Fibroblast of villous mesenchyme (primary cell): ENCODE measurements at regions not wholly inside any gene's neighbourhood (a gene's known extent, or its start where the extent isn't known, plus 50 kb on each side); places are given as distances from the start of the nearest gene placed in this dataset.

Source experiments
- DNase-seq: peaks from one replicate; pipeline ENCODE4 v3.0.0-alpha.2; 2010; ENCODE audit warnings: low read depth
- H3K4me3 ChIP-seq: 2 replicates; pipeline ENCODE4 v1.5.1; 2011; ENCODE audit warnings: low read depth, mild to moderate bottlenecking, low read length
- TF ChIP-seq, protein P1 (sequence below): IDR thresholded peaks from 2 replicates; pipeline ENCODE4 v1.5.1; 2012; ENCODE audit warnings: low read depth, mild to moderate bottlenecking, low read length; ENCODE audit not compliant: insufficient read depth

DNA sequence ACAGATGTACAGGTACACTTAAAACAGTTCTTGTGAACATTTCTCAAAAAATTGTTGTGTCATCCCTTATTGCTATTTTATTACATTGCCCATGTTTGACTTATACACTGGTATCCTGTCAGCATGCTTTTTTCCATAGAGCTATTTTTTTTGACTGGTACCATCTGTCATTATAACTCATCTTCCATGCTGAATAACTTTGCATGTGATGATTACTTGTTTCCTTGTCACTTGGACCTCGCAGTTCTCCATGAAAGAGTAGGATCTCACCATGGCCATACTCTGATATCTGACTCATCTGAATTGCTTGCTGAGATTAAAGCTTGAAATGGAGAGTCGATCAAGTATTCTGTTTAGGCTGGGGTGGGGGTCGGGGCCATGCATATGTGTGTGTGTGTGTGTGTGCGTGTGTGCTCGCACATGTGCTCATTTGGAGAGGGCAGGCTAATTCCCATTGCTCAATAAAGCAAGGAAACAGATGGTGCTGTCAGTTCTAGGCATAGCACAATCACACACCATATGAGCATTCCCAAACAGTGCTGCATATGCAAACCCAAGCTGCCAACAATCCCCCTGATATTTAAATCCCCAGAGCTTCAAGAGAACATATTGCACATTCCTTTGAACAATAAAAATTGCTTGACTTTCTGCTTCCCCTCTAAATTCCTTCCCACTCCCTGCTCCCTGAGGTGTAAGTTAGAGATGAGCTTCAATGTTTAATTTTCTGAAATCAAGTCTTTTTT, 62.9 kb downstream of the NHLRC3 start:
- no peak for DNase-seq
- no peak overlapping the region for H3K4me3 ChIP-seq
- TF ChIP-seq, protein P1, sequence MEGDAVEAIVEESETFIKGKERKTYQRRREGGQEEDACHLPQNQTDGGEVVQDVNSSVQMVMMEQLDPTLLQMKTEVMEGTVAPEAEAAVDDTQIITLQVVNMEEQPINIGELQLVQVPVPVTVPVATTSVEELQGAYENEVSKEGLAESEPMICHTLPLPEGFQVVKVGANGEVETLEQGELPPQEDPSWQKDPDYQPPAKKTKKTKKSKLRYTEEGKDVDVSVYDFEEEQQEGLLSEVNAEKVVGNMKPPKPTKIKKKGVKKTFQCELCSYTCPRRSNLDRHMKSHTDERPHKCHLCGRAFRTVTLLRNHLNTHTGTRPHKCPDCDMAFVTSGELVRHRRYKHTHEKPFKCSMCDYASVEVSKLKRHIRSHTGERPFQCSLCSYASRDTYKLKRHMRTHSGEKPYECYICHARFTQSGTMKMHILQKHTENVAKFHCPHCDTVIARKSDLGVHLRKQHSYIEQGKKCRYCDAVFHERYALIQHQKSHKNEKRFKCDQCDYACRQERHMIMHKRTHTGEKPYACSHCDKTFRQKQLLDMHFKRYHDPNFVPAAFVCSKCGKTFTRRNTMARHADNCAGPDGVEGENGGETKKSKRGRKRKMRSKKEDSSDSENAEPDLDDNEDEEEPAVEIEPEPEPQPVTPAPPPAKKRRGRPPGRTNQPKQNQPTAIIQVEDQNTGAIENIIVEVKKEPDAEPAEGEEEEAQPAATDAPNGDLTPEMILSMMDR: no peak

DNA sequence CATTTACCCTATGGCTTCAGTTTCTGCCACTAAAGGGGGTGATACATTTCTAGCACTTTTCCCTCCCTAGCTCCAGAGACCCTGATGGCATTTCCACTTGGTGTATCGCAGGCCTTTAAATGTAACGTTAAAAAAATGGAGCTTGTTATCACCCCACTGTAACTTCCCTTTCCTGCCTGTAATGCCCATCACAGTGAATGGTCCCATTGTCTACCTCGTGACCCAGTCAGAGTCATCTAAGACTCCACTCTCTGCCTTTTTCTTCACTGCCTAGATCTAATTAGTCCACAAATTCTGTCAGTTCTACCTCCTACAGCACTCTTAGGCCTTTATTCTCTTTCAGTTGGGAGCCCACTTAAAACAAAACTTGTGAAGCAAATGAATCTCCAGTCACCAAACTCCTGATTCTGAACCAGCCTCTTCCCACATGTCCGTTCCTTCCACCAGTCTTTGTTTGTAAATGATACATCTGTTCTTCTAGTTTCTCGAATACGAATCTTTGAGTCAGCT, 64.8 kb downstream of the NHLRC3 start:
- no peak for DNase-seq
- no peak overlapping the region for H3K4me3 ChIP-seq
- TF ChIP-seq, protein P1: no peak

DNA sequence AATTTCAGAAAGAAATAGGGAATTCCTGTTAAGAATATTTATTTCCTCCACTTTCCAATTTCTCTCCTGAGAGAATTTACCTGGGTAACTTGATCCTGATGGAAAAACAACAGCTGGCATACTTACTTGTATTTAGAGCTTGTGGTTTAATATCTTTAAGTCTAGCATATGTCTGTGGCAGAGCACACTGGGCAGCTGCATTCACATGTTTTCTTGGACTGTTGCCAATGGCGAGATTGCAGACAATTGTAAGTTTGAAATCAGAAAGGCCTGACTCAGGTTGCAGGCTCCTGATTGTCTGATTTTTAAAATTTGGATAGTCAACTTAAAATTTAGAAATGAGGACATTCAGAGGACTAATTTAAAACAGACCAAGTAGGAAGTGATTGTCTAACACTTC, 66.9 kb downstream of the NHLRC3 start:
- peak; percentile 7 for DNase-seq
- no peak overlapping the region for H3K4me3 ChIP-seq
- TF ChIP-seq, protein P1: no peak

DNA sequence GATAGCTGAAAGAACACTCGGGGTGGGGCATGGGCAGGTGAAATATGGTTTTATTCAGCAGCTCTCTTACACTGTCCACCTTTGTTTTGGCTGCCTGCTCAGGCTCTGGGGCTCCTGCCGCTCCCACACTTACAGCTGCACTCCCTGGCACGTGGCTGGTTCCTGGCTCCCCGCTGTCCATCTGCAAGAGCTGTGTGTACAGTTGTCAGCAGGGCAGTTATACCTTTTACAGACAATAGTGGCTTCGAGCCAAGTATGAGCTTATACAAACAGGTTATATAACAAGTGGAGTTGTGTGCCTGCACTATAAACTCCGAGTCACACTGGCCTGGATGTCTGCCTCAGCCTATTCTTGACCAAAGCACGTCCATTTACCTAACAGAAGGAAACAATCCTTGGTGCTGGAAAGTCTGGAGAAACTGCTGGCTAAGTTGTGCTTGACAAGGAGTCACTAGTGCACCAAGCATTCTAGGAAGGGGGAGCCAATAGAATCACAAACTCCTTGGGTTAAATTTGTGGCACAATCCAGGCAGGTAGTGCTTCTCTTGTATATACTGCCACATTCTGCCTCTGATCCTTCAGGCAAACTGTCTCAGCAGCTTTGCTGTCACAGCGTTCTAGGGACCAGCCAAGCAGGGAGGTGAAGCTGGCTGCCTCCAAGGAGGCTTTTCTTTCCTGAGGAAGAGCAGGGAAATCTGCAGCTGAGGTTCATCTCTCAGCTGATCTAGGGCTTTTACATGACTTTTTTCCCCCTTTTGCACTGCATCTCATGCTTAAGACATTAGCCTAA, 68.2 kb downstream of the NHLRC3 start:
- H3K4me3 ChIP-seq: no peak overlapping the region
- DNase-seq: no peak
- TF ChIP-seq, protein P1: no peak

DNA sequence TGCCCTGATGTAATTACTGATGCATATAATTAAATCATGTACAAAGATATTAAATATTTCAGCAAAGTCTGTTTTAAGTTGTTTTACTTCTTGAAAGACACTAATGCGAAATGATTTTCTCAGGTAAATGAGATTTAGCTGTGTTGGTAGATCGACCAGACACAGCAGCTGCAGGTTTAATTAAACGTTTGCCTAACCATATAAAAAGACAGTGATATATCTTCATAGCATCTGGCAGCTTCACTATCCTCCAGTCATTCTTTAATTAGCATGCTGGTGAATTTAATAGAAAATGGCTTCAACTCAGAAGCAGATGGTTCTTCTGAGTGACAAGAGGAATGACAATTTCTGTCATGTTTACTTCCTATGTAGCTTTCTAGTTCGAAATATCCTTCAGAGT, 69.3 kb downstream of the NHLRC3 start:
- TF ChIP-seq, protein P1: no peak
- H3K4me3 ChIP-seq: no peak overlapping the region
- DNase-seq: no peak

DNA sequence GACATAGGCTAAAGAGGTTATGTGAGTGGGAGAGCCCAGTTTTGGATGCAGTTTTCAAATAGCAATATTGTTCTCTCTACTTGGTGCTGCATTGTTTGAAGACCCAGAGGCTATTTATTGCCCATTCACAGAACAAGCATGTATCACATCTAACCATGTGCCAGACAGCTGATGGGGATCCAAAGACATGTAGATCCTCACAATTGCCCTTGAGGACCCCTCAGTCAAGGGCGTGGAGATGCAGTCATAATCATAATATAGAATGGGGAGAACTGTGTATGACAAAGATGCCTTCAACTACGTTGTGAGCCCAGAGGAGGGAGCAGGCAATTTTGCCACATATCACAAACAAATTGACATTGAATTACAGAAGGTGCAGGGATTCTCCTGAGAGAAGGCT, 70.5 kb downstream of the NHLRC3 start:
- H3K4me3 ChIP-seq: no peak overlapping the region
- DNase-seq: no peak
- TF ChIP-seq, protein P1: no peak
